HG02885 (cell line): ENCODE measurements at regions not wholly inside any gene's neighbourhood (a gene's known extent, or its start where the extent isn't known, plus 50 kb on each side); places are given as distances from the start of the nearest gene placed in this dataset.

Experiments
- ATAC-seq: cut with Tn5 transposase; IDR thresholded peaks from one replicate; pipeline ENCODE4 v1.9.1; 2021; ENCODE audit warnings: mild to moderate bottlenecking; ENCODE audit not compliant: unreplicated experiment, poor library complexity

DNA sequence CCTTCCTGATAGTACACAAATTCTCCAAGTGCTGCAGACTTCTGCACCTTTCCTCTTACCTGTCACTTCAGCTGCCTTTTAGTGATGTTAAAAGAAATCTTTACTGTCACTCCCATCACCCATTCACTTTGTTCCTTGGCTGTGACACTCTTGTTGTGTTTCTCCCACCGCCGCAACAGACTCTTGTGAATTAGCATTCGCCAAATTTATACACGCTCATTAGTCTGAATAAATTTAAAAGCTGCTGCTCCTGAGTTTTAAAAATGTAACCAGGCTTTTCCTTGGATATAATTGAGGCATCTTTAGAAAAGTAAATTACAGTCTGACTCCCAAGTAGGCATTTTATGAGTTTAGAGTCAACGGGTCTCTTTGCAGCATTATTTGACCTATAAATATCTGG is 1197.9 kb downstream of the BCL11B start:
- no peak for ATAC-seq

DNA sequence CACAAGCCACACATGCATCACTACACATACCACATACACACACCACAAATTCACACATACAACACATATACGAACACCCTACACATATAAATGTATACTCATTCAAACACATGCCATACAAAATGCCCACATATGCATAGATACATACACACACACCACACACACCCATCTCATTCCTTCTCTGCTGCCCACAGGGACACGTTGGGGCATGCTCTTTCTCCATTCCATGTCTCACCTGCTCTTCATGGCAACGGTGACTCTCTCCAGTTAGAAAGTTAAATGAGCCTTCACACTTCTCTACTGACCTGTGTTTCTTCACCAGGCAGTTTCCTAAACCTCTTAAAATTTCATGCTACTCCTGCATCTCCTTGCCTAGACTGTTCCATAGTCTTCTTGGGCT is 1194.8 kb downstream of the BCL11B start:
- no peak for ATAC-seq

DNA sequence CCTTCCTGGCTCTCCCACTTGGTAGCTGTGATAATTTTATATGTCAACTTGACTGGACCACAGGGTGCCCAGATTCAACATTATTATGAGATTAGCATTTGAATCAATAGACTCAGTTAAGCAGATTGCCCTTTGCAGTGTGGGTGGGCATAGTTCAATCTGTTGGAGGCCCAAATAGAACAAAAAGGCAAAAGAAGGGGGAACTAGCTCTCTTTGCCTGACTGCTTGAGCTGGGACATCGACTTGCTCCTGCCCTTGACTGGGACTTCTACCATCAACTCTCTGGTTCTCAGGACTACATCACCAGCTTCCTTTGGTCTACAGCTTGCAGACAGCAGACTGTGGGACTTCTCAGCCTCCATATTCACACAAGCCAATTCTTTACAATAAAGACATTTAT is 1189.2 kb downstream of the BCL11B start:
- ATAC-seq, result no peak

DNA sequence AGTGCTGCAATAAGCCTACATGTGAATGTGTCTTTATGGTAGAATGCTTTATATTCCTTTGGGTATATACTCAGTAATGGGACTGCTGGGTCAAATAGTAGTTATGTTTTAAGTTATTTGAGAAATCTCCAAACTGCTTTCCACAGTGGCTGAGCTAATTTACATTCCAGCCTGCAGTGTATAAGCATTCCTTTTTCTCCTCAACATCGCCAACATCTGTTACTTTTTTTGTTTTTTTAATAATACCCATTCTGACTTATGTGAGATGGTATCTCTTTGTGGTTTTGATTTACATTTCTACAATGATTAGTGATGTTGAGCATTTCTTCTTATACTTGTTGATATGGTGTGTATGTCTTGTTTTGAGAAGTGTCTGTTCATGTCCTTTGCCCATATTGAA is 1186.2 kb downstream of the BCL11B start:
- no peak for ATAC-seq

DNA sequence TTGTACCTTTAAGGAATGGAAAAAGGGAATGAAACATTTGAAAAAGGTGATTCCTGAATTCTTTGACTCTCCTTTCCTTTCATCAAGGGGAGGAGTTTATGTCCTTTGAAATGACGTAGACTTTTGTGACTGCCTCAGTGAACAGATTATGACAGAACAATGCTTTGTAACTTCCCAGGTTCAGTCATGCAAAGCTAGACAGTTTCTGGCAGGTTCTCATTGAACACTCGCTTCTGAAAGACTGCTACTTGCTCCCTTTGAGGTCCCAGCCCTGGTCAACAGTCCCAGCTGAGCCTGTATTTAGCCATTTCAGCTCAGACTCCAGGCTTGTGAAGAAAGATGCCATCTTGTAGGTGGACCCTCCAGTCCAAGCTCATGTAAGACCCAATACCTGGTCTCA is 1178.9 kb downstream of the BCL11B start:
- no peak for ATAC-seq

DNA sequence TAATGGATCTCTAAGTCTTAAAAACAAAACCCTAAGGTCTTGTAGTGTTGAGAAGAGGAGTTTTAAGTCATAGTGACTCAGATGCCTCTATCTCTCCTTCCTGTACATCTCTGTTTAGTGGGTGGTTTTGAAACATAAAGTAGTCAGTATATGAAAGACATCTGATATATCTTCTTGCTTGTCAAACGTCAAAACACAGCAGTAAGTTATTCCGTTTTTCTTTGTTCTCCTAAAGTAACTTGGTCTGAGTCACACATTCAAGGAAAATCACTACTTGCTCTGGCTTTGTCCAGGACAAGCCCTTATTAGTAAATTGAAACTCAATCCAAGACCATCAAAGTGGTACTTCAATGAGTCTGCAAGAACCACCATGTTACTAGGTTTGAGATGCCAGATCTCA is 1172.5 kb downstream of the BCL11B start:
- no peak for ATAC-seq

DNA sequence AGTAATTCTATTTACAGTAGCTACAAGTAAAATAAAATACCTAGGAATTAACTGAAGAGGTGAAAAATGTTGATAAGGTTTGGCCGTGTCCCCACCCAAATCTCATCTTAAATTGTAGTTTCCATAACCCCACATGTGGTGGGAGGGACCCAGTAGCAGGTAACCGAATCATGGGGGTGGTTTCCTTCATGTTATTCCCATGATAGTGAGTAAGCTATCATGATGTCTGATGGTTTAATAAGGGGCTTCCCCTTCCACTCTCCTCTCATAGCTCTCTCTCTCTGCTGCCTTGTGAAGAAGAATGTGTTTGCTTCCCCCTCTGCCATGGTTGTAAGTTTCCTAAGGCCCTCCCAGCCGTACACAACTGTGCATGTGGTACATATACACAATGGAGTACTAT is 1170.7 kb downstream of the BCL11B start:
- no peak for ATAC-seq

DNA sequence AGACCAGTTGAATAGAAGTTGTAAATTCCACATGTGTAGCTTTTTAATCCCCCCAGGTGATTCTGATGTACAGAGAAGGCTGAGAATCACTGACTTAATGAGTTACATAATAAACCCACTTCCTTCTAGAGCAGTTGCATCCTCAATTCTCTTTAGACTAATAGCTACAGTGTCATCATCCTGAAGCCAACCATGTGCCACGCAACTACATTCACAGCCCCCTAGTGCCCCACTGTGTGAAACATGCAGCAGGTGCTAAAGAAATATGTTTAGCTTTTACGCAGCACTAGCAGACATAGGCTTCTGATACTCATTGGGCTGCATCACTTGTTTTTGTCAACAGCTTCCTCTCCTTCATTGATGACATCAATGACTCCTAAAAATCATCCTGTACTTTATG is 1168.3 kb downstream of the BCL11B start:
- ATAC-seq, result no peak

DNA sequence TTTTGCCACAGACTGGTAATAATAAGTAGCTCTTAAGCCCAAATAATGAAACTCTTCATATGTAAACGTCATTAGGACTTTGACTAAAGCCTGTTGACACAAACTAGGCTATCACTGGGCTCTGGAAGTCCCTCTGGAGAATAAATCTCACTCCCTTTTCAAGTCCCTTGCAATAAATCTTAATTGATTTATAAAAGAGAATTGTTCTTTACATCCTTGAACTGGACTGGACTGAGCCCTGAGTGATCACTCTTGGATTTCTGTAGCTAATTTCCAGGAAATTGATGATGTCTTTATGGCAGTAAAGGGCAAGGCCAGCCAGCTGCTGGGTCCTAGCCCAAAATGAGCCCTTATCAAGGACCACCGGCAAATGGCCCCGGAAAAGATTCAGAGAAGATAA is 1162.7 kb downstream of the BCL11B start:
- ATAC-seq, result no peak

DNA sequence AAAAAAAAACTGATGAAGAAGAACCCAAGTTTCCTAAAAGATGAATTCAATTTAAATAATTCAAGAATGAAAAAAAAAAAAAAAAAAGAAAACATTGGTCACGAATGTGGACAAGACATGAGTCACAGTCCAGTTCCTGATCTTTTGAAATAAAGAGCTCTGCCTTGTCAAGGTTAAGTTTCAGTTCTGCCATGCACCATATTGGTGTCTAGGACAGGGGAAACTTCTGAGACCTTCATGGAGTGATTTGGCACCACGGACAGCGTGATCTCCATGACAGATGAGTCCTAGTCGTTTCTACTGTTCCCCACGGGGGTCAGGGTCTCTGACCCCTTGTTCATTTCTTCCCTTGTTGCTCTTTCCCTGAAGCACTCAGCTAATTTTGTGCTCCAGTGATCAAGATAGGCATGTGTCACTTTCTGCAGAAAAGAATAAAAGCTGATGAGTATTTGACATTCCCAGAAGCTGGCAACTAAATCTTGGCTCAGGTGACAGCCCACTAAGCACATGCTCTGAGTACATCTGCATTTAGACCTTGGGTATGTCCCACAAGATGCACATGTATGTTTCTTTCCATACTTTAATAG is 1159.7 kb downstream of the BCL11B start:
- no peak for ATAC-seq

DNA sequence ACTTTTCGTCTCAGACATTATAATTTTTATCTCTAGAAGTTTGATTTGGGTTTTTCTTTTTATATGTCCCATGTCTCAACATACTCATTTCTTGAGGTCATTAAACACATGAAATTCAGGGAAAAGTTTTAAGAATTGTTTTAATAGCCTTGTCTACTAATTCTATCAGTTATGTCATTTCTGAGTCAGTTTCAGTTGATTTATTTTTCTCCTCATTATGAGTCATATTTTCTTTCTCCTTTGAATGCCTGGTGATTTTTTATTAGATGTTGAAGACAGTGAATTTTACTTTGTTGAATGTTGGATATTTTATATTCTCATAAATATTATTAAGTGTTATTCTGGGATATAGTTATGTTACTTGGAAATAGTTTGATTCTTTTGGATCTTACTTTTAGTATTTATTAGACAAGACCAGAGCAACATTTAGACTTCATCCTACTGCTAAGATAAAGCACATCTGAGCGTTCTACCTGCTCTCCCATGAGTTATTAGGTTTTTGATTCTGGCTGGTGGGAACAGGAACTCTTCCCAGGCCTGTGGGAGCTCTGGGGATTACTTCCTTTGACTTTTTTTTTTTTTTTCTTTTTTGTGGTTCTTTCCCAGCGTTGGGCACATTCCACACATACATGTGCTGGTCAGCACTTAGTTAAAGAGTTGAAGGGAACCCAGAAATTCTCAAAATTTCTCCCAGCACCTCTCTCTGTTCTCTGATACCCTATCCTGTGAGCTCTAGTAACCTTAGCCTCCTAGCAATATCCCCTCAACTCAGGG is 1157.7 kb downstream of the BCL11B start:
- no peak for ATAC-seq

DNA sequence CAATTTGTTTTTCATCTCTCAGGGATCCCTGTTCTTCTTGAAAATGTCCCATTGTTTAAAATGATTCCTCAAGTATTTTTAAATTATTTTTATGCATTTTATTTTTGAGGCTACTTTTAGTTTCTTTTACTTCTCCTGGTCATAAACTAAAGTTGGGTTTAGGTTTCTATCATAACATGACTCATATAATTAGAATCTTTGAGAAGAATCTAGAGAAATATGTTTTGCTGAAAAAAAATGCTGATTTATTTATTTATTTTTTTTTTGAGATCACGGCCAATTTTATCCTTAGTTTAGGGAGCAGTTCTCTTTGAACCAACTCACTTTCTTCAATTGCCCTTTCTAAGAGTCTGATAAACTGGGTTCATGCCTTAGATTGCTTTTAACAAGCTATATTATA is 1157.1 kb downstream of the BCL11B start:
- ATAC-seq, result no peak

DNA sequence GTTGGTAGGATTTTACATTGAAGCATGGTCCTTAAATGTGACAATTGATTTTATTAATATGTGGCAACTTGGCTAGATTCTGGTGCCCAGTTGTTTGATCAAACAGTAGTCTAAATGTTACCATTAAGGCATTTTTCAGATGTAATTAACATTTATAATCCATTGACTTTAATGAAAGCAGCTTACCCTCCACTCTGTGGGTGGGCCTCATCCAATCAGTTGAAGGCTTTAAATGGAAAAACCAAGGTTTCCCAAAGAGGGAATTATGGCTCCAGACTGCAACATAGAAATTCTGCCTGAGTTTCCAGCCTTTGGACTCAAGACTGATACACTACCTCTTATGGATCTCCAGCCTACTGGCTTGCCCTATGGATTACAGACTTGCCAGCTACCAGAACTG is 1153.2 kb downstream of the BCL11B start:
- ATAC-seq, result no peak

DNA sequence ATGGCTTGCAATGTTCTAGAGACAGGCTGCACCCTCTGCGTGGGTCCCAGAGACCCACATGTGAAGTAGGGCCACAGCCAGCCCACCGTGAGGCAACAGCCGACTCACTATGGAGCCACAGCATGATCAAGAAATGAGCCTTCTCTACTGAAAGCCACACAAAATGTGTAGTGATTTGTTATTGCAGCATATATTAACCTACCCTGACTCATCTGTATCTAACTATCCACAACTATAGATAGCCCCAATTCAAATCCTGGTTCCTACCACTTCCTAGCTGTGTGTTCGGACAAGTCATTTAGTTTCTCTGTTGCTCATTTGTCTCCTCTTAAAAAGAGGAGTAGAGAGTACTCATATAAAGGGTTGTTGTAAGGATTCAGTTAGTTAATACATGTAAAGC is 1152.3 kb downstream of the BCL11B start:
- ATAC-seq, result no peak

DNA sequence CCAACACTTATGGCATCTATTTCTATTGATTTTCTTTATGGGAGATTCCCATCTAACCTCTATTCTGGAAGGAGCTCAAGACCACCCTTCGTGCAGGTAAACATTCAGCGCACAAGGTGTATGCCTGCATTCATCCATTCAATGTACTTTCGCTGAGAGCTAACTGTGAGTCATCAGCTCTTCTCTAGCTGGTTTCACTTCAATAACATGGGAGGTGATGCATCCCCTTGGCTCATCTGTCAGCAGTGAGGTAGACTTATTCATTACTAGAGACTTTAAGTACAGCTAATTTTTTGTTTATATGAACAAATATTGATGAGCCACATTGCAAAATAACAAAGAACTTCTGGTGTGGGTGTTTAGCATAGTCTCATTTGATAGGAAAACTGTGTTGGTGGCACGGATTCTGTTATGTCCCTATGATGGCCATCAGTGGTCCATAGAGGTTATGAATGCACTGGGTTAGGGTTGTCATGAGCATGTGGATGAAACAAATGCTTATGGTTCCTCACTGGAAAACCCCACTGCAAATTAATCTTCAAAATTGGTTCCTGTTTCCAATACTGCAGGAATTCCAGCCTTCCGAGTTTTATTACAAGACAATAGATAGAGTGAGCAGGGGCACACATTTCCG is 1151.0 kb downstream of the BCL11B start:
- no peak for ATAC-seq

DNA sequence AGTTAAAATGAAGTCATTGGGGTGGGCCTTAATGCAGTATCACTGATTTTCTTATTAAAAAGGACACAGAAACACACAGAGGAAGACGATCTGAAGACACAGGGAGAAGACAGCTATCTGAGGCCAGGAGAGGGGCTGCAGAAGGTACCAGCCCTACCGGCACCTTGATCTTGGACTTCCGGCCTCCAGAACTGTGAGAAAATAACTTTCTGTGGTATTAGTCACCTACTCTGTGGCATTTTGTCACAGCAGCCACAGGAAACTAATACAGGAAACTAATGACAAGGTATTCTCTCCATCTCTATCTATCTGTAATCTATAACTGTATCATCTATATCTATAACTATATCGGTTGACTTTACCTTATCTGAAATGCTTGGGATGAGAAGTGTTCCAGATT is 1149.5 kb downstream of the BCL11B start:
- no peak for ATAC-seq

DNA sequence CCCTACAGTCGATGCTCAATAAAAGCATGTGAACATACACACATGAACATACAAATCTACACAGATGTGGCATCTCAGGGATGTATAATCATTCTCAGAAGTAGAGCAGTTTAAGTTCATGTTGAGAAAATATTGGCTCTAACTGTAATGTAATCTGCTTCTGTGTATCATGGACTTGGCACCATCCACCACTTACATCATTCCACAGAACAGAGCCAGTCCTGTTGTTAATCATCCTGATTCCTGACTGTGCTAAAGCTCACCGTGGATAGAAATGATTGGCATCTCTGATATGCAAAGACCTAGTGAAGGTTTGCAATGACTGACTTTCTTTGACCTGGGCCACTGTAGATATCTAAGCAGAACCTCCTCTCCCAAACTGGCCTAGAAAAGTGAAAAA is 1141.3 kb downstream of the BCL11B start:
- no peak for ATAC-seq

DNA sequence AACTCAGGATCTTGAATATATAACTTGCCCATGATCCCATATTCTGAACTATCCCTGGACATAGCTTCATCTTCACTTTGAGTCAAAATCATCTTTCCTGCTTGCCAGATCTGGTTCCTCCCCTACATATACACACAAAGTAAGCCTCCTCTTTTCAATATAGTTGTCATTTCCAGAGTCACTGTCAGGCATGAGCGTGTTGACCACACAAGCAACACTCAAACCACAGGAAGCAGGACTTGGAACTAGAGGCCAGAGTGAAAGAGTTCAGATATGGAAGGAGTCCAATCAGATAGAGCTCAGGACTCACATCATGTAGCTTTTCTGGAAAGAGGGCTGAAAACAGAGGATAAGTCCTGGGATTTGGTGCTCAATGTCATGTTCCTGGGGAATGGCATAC is 1140.6 kb downstream of the BCL11B start:
- no peak for ATAC-seq

DNA sequence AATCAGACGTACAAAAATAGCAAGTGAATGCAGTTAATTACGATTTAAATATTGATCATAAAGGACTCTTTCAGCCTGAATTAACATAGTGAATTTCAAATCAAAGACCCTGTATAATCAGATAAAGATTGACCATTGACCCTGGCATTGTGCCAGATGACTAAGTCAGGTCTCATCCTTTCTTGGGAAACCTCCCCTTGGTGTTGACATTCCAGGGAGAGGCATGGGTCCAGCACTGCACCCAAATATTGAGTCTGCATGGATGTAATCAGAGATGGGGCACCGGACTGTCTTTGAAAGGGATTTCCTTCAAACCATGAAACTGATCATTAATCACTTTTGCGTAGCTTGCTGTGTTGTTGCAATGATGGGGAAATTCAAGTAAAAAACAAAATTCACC is 1138.2 kb downstream of the BCL11B start:
- ATAC-seq, result no peak

DNA sequence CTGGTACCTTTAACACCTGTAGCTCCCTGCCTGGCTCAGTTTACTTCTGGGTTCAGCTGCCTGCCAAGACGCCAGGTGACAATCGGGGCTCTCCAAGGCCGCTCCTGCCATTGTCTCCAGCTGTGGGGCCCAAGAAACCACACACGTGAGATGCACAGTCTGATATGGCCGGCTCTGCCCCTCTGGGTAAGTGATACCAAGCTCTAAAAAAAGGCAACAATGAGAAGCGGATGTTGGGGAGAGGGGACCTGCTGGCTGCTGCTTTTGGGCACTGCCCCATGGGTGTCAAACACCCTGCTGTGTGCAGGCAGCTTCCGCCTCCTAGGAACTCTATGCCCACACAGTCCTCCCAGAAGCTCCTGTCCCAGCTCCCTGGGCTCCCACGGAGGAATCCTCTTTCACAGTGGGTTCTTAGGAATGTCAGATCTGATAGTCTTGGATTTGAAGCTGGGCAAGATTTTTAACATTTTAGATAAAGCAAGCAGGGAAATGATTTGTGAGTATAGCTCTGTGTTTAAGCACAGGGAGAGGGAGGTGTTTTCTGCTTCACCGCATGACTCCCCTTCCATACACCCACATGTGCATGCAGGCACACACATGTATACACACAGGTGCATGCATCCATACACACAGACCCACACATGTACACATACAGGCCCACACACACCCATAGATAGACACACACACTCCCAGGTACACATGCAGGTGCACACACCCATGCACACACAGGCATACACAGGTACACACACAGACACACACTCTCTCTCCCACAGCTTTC is 1135.8 kb downstream of the BCL11B start:
- ATAC-seq, result no peak
